Inflammatory macrophage treated with lipopolysaccharide for 1 hour (primary cell): ENCODE measurements at regions not wholly inside any gene's neighbourhood (a gene's known extent, or its start where the extent isn't known, plus 50 kb on each side); places are given as distances from the start of the nearest gene placed in this dataset.

Experiments
- DNase-seq, 2 donors: peaks; one replicate each; pipeline ENCODE4 v3.0.0-alpha.2; 2020 to 2022

GRCh38 chr2:37809931-37810570, 115.0 kb upstream of the RMDN2 start:
- DNase-seq = no peak

GRCh38 chr2:37812414-37812813, 112.7 kb upstream of the RMDN2 start:
- no peak for DNase-seq

GRCh38 chr2:37812941-37813730, 112.0 kb upstream of the RMDN2 start:
- no peak for DNase-seq

- no peak for DNase-seq
Measured at GRCh38 chr2:37816036-37816435, 109.1 kb upstream of the RMDN2 start.

- no peak for DNase-seq
Measured at GRCh38 chr2:37816686-37817085, 108.4 kb upstream of the RMDN2 start.

- DNase-seq = no peak
Measured at GRCh38 chr2:37819186-37819585, 105.9 kb upstream of the RMDN2 start.

- peak in 1 of 2 donors; percentile 21 for DNase-seq
Measured at GRCh38 chr2:37820471-37820986, 104.6 kb upstream of the RMDN2 start.

- DNase-seq = no peak
Measured at GRCh38 chr2:37825586-37825985, 99.5 kb upstream of the RMDN2 start.

GRCh38 chr2:37826611-37827010, 98.5 kb upstream of the RMDN2 start:
- DNase-seq = no peak

GRCh38 chr2:37827455-37827854, 97.6 kb upstream of the RMDN2 start:
- no peak for DNase-seq

- DNase-seq = peak in 1 of 2 donors; percentile 75
Measured at GRCh38 chr2:37827911-37828511, 97.1 kb upstream of the RMDN2 start.

- peak; percentile 86 to 100 for DNase-seq
Measured at GRCh38 chr2:37829202-37829601, 95.9 kb upstream of the RMDN2 start.

- no peak for DNase-seq
Measured at GRCh38 chr2:37829616-37830395, 95.3 kb upstream of the RMDN2 start.

GRCh38 chr2:37830636-37831035, 94.5 kb upstream of the RMDN2 start:
- no peak for DNase-seq

GRCh38 chr2:37831081-37831780, 93.9 kb upstream of the RMDN2 start:
- no peak for DNase-seq

- DNase-seq = peak; percentile 71 to 96
Measured at GRCh38 chr2:37832590-37833197, 92.4 kb upstream of the RMDN2 start.

- DNase-seq = peak in 1 of 2 donors; percentile 61
Measured at GRCh38 chr2:37833423-37833822, 91.7 kb upstream of the RMDN2 start.

- DNase-seq = no peak
Measured at GRCh38 chr2:37836270-37836669, 88.8 kb upstream of the RMDN2 start.

- DNase-seq = no peak
Measured at GRCh38 chr2:37836711-37837110, 88.4 kb upstream of the RMDN2 start.

GRCh38 chr2:37837628-37838328, 87.3 kb upstream of the RMDN2 start:
- no peak for DNase-seq

- no peak for DNase-seq
Measured at GRCh38 chr2:37838541-37839167, 86.4 kb upstream of the RMDN2 start.
